ENCODE measurements at regions not wholly inside any gene's neighbourhood (a gene's known extent, or its start where the extent isn't known, plus 50 kb on each side); places are given as distances from the start of the nearest gene placed in this dataset.

DNA sequence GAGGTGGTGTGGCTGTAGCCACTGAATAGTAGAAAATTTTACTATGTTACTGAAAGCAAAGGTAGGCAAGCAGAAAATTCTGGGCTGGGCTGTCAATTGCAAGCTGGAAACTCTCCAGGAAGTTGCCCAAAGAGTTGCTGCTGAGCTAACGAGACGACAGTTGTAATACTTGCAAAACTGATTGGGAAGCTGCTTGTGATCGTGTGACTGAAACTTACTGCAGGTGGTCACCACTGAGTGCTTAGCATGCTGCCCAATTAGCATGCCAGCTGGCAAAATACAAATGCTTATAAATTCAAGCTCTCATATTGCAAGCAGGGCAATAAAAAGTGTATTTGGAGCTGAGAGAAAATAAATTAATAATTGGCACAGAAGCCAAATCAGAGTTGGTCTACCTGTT, 758.5 kb upstream of the EDIL3 start:
- intact Hi-C loops (cut with micrococcal nuclease), result no loop called here
- Histone ChIP-seq H3K4me3 (ENCODE audit: low read length) (no peak overlapping the region), H3K9me3 (ENCODE audit: control insufficient read depth, insufficient read depth, low read length) (no peaks in the 10 kb centered on the region), H3K4me1 (ENCODE audit: control insufficient read depth, insufficient read depth, low read length) (no peaks in the 10 kb centered on the region), H3K27me3 (ENCODE audit: control insufficient read depth, insufficient read depth, low read length) (no peaks in the 10 kb centered on the region), H3K27ac (ENCODE audit: low read length) (no peak overlapping the region), H3K36me3 (ENCODE audit: control insufficient read depth, insufficient read depth, low read length) (no peaks in the 10 kb centered on the region)
- Mint-ChIP-seq H3K4me1 (no peaks in the 10 kb centered on the region), H3K27me3 (ENCODE audit: low read depth in 2 of 2) (no peaks in the 10 kb centered on the region), H3K4me3 (no peak overlapping the region), H3K9me3 (peaks cover 2 to 7% of the 10 kb centered on the region in 2 donors), H3K27ac (no peak overlapping the region), H3K36me3 (no peaks in the 10 kb centered on the region)
- ATAC-seq, result no peak
- WGBS (ENCODE audit: insufficient coverage), result 80% methylated on average over 3 of the region's 3 CpGs
- DNase-seq, result no peak
- TF ChIP-seq, protein P1, sequence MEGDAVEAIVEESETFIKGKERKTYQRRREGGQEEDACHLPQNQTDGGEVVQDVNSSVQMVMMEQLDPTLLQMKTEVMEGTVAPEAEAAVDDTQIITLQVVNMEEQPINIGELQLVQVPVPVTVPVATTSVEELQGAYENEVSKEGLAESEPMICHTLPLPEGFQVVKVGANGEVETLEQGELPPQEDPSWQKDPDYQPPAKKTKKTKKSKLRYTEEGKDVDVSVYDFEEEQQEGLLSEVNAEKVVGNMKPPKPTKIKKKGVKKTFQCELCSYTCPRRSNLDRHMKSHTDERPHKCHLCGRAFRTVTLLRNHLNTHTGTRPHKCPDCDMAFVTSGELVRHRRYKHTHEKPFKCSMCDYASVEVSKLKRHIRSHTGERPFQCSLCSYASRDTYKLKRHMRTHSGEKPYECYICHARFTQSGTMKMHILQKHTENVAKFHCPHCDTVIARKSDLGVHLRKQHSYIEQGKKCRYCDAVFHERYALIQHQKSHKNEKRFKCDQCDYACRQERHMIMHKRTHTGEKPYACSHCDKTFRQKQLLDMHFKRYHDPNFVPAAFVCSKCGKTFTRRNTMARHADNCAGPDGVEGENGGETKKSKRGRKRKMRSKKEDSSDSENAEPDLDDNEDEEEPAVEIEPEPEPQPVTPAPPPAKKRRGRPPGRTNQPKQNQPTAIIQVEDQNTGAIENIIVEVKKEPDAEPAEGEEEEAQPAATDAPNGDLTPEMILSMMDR (IDR thresholded peaks at IDR 0.05), result no peak

DNA sequence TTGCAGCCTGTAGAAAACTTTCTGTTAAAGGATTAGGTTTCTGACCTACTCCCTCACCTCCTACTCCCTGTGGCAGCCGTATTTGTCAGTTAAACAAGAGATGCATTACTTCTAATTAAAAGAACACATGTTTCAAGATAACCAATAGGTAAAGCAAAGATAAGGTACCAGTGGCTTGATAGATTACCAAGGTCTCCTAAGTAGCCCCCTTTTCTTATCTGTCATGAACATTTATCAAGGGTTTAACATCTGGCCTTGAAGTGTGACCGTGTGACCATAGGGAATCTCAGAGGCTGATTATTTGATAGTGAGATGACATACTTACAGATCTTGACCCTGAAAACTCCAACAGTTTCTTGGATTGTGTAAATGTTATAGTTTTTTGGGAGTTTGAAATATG, 764.0 kb upstream of the EDIL3 start:
- WGBS (ENCODE audit: insufficient coverage), result 92% methylated on average over 2 of the region's 2 CpGs
- Histone ChIP-seq H3K36me3 (ENCODE audit: control insufficient read depth, insufficient read depth, low read length) (no peaks in the 10 kb centered on the region), H3K4me3 (ENCODE audit: low read length) (no peak overlapping the region), H3K27ac (ENCODE audit: low read length) (no peak overlapping the region), H3K27me3 (ENCODE audit: control insufficient read depth, insufficient read depth, low read length) (no peaks in the 10 kb centered on the region), H3K4me1 (ENCODE audit: control insufficient read depth, insufficient read depth, low read length) (no peaks in the 10 kb centered on the region), H3K9me3 (ENCODE audit: control insufficient read depth, insufficient read depth, low read length) (no peaks in the 10 kb centered on the region)
- Mint-ChIP-seq H3K36me3 (no peaks in the 10 kb centered on the region), H3K27me3 (ENCODE audit: low read depth in 2 of 2) (no peaks in the 10 kb centered on the region), H3K4me3 (no peak overlapping the region), H3K4me1 (no peaks in the 10 kb centered on the region), H3K9me3 (peaks cover 2 to 8% of the 10 kb centered on the region in 2 donors), H3K27ac (no peak overlapping the region)
- DNase-seq, result no peak
- TF ChIP-seq, protein P1 (IDR thresholded peaks at IDR 0.05), result no peak
- intact Hi-C loops (cut with micrococcal nuclease), result no loop called here
- ATAC-seq, result no peak

DNA sequence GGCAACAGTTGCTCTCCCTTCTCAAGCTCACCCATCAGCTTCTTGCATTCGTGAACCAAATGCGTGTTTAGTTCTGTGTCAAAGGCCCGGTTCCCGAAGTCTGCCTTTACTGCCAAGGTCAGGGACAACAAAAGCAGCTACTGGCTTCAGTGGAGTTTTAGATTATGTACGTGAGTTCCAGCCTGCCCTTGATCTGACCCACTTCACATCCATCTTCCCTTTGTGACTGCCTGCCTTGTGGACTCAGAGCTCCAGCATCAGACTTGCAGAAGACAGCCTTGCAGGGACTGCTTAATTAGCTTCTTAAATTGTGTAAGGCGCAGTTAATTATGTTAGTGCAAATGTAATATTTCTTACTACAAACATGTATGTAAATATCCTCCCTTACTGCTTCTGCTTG, 774.7 kb upstream of the EDIL3 start:
- DNase-seq (no peak), ATAC-seq (no peak)
- H3K36me3 ChIP-seq (ENCODE audit: control insufficient read depth, insufficient read depth, low read length), result no peaks in the 10 kb centered on the region
- peaks cover 10 to 24% of the 10 kb centered on the region in 2 donors for H3K9me3 Mint-ChIP-seq
- H3K4me3 ChIP-seq (ENCODE audit: low read length), result no peak overlapping the region
- H3K27me3 ChIP-seq (ENCODE audit: control insufficient read depth, insufficient read depth, low read length), result no peaks in the 10 kb centered on the region
- H3K4me1 Mint-ChIP-seq, result no peaks in the 10 kb centered on the region
- no peaks in the 10 kb centered on the region for H3K4me1 ChIP-seq (ENCODE audit: control insufficient read depth, insufficient read depth, low read length)
- H3K27ac ChIP-seq (ENCODE audit: low read length), result no peak overlapping the region
- TF ChIP-seq, protein P1 (IDR thresholded peaks at IDR 0.05), result no peak
- no peaks in the 10 kb centered on the region for H3K27me3 Mint-ChIP-seq (ENCODE audit: low read depth in 2 of 2)
- 94% methylated on average over 5 of the region's 6 CpGs for WGBS (ENCODE audit: insufficient coverage)
- peaks cover 8% of the 10 kb centered on the region for H3K9me3 ChIP-seq (ENCODE audit: control insufficient read depth, insufficient read depth, low read length)
- no peak overlapping the region for H3K4me3 Mint-ChIP-seq
- H3K36me3 Mint-ChIP-seq, result no peaks in the 10 kb centered on the region
- H3K27ac Mint-ChIP-seq, result no peak overlapping the region
- intact Hi-C loops (cut with micrococcal nuclease), result no loop called here

DNA sequence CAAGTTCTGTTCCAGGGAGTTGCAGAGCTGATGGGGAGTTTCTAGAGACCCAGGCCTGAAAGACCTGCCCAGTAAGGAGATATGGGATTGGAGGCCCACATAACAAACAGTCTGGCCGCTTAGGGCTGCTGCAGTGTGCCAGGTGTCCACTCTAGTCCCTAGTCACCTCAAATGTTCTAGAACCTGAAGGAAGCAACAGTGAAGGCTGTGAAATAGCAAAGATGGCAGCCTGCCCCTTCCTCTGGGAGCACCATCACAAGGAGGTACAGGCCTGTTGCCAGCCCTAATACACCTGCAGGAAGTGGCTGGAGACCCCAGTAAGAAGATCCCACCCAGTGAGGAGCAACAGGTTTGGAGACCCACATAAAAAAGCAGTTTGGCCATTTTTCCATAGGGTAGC, 783.8 kb upstream of the EDIL3 start:
- H3K27me3 Mint-ChIP-seq (ENCODE audit: low read depth in 2 of 2), result no peaks in the 10 kb centered on the region
- no peaks in the 10 kb centered on the region for H3K4me1 Mint-ChIP-seq
- TF ChIP-seq, protein P1 (IDR thresholded peaks at IDR 0.05), result no peak
- no peak for ATAC-seq
- Histone ChIP-seq H3K4me3 (ENCODE audit: low read length) (no peak overlapping the region), H3K27me3 (ENCODE audit: control insufficient read depth, insufficient read depth, low read length) (no peaks in the 10 kb centered on the region), H3K4me1 (ENCODE audit: control insufficient read depth, insufficient read depth, low read length) (no peaks in the 10 kb centered on the region), H3K27ac (ENCODE audit: low read length) (no peak overlapping the region), H3K36me3 (ENCODE audit: control insufficient read depth, insufficient read depth, low read length) (no peaks in the 10 kb centered on the region), H3K9me3 (ENCODE audit: control insufficient read depth, insufficient read depth, low read length) (peaks cover 28% of the 10 kb centered on the region)
- DNase-seq, result no peak
- intact Hi-C loops (cut with micrococcal nuclease), result no loop called here
- H3K4me3 Mint-ChIP-seq, result no peak overlapping the region
- H3K9me3 Mint-ChIP-seq, result peaks cover 8 to 13% of the 10 kb centered on the region in 2 donors
- H3K27ac Mint-ChIP-seq, result no peak overlapping the region
- WGBS (ENCODE audit: insufficient coverage), result 58% methylated on average over 1 of the region's 1 CpG
- no peaks in the 10 kb centered on the region for H3K36me3 Mint-ChIP-seq

Measured in natural killer cell (primary cell).